Fibroblast of skin of back (primary cell): ENCODE measurements at regions not wholly inside any gene's neighbourhood (a gene's known extent, or its start where the extent isn't known, plus 50 kb on each side); places are given as distances from the start of the nearest gene placed in this dataset.
"Not testable (repeated sequence)": the region's sequence is repeated elsewhere in the genome, so short reads cannot be mapped to it uniquely, and the experiment has no call there.

Source experiments
- DNase-seq: peaks from one replicate; pipeline ENCODE4 v3.0.0-alpha.2; 2013

DNA sequence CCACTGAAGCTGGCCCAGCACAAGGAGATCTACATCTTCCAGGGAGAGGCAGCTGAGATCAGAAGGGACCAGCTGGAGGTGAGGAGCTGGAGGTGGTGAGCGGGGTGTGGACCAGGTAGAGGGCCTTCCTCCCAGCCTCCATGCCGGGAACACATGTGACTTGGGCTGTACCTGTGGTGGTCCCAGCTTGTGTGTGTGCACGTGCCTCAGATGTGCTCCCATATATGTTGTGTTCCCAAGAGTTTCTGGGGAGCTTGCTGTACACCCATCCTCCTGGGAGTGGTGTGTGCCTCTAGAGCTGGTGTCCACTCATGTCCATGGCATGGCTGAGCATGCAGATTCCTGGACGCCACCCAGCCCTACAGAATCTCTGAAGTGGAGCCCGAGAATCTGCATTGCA is 183.7 kb upstream of the AKAP13 start:
- DNase-seq, result not testable (repeated sequence)

DNA sequence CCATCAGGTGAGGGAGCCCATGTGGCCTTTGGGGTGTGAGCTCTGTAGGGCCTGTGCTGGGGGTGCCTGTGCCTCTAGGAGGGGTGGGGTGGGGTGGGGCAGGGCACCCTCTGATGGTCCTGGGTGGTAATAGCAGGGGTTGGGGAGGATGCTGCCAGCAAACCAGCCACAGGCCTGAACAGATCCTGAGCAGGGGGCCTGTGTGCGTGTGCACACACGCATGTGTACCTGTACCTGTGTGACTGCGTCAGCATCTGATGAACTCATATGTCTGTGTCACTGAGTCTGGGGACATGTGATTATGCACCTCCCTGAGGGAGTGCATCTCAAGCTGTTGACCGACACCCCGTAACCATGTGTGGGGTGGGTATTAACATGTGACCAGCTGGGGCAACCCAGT is 182.8 kb upstream of the AKAP13 start:
- not testable (repeated sequence) for DNase-seq

DNA sequence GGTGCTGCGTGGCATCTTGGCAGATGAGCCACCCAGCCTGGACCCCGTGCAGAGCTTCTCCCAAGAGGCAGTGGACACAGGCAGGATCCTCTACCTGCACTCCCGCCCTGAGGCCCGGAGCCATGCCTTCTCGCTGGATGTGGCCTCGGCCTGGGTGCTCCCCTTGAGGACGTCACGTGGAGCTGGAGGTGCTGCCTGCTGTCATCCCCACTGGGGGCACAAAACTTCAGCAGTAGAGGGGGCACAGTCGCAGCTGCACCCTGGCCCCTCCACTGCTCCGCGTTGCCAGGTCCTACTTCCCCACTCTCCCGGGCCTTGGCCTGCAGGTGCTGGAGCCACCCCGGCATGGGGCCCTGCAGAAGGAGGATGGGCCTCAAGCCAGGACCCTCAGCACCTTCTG is 182.0 kb upstream of the AKAP13 start:
- not testable (repeated sequence) for DNase-seq

DNA sequence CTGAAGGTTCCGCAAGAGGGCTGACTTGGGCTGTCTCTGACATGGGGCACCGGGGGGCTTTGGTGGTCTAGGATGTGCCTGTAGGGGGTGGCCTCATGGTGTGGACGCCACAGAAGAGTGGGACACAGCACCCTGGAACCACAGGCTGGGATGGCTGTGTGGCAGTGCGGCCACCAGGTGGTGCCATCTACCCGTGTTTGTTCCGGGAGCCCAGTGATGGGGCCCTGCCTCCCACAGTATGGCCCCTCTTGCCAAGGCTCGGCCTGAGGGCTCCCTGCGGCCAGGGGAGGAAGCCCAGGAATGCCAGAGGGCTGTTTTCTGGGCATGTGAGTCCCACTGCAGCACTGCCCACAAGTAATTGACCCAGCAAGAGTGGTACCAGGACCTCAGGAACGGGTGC is 180.2 kb upstream of the AKAP13 start:
- DNase-seq, result not testable (repeated sequence)

DNA sequence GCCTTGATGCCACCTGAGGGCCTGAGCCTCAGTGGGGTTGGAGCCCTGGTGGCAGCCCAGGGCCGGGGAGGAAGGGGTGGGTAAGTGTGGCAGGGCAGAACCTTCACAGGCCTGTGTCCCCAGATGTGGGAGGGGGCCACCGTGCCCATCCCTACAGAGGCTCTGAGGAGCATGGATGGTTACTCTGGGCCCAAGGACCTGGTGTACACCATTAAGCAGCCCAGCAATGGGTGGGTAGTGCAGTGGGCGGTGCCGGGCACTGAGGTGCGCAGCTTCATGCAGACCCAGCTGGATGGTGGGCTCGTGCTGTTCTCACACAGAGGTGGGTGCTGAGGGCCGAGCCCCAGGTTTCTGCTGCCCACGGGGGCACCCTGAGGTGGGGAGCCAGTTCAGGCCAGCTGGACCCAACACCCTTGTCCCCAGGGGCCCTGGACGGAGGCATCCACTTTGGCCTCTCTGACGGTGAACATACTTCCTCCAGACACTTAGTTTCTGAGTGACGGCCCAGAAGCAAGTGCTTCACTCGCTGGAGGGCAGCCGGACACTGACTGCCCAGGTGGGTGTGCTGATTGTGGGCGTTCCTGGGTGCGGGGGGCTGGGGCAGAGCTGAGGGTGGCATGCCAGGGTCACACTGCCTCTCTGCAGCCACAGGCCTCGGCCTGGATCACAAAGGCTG is 179.1 kb upstream of the AKAP13 start:
- not testable (repeated sequence) for DNase-seq

DNA sequence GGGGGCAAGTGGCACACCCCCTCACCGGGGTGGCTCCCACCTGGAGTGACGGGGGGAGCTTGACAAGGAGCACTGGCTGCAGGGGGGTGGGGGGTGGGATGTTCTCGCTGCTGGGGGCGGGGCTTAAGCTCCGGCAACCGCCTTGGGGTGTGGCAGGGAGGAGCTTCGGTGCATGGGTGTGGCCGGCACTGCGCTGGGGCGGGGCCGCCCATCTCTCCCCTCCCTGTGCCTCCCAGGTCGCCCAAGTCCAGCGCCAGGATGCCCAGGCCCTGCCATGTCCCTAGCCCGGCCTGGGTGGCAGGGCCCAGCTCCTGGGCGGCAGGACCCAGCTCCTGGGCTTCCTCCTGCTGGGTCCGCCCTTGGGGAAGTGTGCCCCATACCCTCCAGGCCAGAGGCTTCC is 175.9 kb upstream of the AKAP13 start:
- not testable (repeated sequence) for DNase-seq

DNA sequence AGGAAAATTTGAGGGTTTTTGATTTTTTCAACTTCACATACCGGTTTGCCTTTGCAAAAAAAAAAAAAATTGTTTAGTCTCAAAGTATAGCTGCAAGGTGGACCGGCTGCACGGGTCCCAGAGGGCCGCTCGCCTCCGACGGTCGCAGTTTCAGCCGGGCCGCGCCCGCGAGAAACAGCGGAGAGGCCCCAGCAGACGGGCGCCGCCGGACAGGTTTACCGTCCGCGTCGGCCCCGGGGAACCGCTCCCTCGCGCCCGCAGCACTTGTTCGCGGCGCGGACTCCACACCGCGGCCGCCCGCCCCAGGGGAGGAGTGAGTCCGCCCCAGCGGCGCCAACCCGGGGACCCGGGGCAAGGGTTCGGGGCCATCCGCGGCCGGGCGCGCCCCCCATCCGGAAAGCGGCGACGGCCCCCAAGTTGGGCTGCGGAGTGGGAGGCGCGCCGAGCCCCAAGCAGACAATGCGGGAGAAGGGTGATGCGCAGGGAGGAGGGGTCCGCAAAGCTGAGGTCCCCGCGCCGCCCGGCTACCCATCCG is 146.5 kb upstream of the AKAP13 start:
- not testable (repeated sequence) for DNase-seq

DNA sequence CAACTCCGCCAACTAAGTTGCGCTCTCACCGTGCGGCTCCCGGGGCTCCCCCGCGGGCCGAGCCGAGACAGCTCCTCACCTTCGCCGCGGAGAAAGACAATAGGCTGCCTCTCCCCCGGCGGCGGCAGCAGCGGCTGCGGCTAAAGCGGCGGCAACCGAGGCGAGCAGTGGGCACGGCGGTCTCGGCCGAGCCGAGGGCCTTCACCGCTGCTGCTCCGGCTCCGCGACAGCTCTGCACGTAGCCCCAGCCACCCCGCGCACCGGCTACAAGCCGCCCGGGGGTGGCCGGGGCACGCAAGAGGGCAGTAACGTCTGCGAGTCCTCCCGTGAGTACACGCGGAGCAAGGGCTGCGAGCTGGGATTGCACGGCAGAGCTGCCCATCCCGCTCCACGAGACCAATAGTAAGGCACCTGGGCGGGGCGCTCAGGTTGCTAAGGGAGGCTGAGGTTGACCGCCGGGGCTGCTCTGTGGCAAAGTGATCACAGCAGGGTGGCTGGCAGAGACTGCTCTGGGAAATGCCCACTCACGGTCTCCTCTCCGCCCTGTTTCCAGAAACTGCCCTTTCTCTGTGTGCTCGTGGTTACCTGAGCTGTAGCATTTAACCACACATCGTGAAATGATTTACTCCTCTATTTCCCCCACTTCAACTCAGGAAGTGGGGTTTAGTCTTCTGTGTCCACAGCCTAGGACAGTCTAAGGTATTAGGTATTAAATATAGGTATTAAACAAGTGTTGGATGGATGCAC is 145.8 kb upstream of the AKAP13 start:
- not testable (repeated sequence) for DNase-seq

DNA sequence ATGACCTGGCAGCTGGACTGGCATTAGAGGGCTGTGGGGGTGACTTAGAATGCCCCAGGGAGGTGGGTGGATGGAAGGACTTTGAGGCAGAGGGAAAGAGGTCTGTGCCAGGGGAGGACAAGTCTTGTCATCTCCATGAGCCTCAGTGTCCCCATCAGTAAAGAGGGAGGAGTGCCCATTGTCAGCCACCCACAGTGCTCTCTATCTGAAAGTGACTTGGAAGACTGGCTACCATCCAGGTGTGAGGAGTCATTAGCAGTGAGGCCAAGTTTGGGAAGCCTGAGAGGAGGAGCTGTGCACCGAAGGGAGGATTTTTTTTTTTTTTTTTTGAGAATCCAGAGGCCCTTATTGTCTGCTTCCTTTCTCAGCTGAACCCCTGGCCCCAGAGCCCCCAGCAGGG is 136.3 kb upstream of the AKAP13 start:
- DNase-seq, result not testable (repeated sequence)

DNA sequence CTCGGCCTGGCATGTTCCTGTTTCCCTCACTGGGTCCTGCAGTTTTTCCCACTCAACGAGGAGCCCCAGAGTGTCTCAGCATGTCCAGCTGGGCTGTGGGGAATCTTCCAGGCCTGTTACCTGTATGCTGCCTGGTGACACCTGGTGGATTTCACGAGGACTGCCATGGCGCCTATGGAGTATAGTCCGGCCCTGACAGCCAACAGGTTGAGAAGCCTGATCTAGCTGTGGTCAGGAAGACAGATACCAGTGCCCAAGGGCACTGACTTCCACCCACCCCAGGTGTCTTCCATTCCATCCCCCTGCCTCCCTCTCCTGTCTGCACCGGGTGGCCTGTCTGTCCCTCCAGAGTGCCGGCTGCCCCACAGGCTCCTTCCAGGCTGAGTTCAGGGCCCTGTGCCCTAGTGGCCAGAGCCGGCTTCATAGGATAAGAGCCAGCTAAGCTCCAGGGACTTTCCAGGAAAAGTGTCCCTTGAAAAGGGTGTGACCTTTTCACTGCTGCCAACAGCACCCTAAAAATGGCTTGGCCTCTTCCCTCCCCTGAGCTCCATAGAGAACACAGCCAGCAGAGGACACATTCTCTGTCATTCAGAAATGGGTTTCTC is 129.4 kb upstream of the AKAP13 start:
- not testable (repeated sequence) for DNase-seq

DNA sequence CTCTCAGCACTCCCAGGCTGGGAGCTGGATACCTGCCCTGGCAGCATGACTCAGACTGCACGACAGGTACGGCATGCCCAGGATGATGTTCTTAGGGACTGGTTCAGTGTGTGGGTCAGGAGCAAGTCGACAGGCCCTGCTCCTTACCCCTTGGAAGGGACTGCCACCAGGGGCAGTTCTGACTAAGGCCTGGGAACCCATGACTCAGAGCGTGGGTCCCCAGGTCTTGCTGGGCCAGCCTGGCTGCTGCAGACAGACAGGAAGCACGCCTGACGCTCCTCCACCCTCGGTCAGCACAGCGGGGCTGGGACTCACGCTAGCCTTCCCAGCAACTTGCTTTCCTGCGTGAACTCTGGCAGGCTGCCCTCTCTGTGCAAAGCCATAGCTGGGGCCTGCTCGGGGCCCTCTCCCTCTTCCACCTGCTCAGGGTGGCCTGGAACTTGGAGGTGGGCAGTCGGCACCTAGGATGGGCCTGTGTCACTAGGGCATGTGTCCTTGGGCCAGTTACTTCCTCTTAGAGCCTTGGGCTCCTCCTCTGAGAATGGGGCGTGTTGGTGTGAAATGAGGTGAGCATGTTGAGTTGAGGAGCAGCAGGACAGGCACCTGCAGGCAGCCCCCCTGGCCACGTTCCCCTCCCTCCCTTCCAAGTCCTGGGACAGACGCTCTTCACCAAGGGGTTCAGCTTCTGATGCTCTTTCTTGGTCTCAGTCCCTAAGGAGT is 127.0 kb upstream of the AKAP13 start:
- DNase-seq, result not testable (repeated sequence)

DNA sequence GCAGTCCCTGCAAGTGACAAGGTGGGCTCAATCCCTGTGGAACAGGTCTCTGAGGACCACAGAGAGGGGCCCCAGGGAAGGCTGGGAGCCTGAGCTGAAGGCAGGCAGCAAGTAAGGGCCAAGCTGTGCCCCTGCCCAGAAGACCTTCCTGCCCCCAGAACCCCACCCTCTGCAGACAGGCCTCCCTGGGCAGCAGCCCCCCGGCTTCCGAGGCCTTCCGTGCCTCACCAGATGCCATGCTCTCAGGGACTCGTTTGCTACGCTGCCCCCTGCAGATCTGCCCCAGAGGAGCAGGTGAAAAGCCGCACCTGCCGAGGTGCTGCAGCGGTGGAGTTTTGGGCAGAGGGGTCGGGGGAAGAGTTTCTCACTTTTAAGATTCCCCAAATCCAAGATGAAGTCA is 125.4 kb upstream of the AKAP13 start:
- not testable (repeated sequence) for DNase-seq

DNA sequence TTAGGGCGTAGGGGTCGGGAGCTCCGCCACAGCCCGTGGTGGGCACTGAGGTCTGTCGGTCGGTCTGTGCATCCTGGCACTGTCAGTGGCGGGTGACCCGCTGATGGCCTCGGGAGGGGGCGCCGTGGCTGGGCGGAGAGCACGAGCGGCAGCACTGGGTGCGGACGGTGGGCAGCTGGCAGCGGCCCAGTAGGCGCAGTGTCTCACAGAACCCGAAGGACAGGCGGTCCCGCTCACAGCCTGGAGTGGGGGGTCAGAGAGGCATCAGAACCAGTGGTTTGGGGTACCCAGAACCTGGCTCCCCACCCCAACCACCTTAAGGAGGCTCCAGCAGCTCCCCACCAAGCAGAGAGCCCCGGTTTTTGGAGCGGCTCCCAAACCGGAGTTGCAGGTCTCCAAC is 124.9 kb upstream of the AKAP13 start:
- DNase-seq, result not testable (repeated sequence)

DNA sequence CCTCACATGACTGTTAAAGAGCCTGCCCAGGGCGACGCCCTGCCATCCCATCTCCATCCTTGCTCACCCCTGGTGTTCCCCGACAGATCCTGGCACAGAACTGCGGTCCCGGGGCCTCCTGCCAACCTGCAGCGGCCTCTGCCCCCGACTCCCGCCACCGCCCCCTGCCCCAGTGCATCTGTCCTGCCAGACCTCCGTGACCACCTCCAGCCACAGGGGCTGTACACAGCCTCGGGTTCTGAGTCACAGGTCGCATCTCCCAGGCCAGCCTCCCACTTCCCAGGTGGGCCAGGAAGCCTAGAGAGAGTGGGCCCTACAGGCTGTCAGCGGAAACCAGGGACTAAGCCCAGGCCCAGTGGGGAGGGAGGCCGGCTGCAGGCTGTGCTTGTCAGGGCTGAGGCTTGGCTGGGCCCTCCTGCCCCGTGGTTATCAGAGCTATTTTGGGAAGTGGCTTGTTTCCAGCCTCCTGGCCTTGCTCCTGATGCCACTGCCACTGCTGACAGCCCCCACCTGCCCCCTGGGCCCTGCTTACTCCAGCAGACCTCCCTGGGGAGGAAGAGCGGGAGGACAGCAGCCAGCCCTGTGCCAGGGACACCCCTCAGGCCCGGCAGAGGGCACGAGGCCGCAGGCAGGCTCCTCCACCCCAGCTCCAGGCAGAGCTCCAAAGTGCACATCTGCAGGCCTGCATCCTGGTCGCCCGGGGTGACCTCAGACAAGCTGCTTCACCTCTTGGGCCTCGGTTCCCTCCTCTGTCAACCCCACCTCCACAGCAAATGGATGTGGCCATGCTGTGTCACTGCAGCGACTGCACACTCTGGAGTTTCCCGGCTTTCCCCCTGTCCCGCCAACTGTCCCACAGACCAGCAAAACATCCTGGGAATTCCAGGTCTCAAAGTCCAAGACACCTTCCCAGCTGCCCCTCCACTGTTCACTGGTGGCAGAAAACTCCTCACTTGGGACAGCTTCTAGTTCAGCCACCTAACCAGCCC is 124.1 kb upstream of the AKAP13 start:
- not testable (repeated sequence) for DNase-seq

DNA sequence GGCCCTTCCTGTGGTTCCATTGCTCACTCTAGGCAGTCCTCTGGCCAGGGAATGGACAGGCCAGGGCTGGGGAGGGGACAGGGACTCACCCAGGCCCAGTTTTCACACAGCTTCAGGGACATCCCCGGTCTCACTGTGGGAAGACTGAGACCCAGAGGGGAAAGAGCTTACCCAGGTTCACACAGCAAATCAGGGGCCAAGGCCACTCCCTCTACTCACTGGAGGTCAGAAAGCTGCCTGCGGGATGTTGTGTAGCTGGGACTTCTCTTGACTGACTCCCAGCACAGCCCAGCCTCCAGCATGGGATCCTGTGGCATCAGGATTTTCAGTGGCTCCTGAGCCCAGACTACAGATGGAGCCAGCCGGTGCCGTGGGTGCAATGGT is 122.3 kb upstream of the AKAP13 start:
- not testable (repeated sequence) for DNase-seq

DNA sequence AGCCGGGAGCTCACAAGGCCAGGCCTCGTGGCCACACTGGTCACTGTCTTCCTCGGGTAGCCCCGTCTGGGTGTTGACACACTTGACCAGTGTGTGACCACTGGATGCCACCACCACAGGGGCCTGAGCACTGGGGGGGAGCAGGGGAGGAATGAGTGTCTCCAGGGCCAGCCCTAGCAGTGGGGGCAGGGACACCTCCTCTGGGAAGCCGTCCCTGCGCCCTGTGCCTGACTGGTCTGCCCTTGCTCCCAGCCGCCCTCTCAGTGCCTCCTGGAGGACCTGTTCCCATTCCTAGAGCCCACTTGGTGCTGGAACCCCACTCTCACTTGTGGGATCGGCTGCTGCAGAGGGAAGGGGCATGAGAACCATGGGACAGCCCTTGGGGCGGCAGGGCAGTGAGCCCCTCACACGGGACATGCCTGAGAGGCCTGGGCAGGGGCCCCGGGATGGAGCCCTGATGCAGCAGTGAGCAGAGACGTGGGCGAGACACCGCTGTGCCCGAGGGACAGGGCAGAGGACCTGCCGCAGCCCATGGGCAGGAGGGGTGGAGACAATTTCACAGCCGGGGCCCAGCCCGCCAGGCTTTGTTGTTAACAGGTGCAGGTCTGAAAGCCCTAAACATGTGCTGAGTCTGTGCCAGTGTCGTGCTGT is 121.7 kb upstream of the AKAP13 start:
- not testable (repeated sequence) for DNase-seq

DNA sequence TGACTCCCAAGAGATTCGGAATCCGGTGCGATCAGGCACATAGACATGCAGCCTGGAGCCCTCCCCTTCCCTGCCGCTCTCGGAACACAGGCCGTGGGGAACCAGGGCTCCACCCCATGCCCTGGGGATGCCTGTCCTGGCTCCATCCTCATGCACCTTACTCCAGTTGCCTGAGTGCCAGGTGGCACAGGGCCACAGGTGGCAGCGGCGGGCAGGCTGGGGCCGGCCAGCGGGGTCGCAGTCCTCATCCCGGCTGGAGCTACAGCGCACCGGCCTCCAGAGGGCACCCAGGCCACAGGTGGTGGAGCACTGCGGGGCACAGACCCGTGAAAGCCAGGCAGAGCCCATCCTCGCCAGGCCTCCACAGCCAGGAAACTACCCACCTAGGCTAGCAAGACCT is 119.9 kb upstream of the AKAP13 start:
- DNase-seq, result not testable (repeated sequence)

DNA sequence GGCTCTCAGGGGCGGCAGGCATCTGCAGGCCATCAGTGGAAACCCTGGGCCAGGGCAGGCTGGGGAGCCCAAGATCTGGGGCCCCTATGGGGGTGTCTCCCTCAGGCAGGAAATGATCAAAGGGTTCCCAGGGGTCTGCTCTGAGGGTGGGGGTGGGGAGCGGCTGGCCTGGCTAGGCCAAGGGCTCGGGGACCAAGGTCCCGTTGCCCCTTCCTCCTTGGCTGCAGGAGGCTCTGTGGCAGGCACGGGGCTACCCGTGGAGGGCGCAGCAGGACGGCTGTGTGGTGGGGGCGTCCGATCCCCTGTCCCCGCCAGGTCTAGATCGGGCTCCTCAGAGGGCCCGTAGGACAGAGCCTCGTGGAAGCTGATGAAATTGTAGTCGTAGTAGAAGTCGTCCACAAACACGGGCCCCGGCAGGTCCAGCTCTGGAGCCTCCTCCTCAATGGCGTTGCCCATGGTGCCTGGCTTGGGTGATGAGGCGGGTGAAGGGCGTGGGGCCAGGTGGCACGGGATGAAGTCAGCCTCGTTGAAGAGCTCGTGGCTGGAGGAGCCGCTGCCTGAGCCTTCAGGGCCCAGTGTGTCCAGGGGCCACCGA is 117.8 kb upstream of the AKAP13 start:
- DNase-seq, result not testable (repeated sequence)

DNA sequence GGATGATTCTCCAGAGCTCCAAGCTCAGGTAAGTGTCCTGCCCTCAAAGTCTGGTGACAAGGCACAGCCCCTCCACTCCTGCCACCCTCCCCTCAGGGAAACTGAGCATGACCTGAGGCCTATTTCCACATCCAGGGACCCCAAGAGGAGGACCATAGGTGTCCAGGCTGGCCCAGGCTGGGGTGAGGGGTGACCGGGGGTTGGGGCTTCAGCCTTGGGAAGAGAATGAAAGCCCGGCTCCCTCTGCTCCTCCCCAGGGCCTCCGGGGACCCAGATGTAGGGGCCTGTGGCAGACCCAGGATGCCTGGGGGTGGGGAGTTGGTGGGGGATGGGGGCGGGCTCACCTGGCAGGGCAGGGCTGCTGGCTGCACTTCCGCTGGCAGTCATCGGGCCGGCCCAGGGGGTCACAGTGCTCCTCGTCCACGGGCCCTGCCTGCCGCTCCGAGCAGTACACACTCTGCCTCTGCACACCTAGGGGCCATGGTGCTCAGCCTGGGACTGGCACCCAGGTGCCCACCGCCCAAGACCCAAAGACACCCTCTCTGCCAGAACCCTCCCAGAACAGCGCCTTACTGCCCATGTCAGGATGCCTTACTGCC is 116.5 kb upstream of the AKAP13 start:
- not testable (repeated sequence) for DNase-seq

DNA sequence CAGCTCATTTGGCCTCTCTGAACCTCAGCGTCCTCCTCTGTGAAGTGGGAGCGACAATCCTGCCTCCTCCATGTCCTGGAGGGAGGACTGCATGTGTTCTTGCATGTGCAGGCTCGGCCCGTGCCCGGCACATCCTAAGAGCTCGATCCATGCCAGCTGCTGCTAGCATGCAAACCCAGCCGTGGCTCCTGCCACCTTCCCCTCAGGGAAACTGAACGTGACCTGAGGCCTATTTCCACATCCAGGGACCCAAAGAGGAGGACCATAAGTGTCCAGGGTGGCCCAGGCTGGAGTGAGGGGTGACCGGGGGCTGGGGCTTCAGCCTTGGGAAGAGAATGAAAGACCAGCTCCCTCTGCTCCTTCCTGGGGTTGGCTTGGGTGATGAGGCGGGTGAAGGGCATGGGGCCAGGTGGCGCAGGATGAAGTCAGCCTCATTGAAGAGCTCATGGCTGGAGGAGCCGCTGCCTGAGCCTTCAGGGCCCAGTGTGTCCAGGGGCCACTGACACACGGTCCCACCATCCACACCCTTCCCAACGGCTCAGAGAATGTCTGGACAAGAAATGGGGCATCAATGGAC is 115.7 kb upstream of the AKAP13 start:
- not testable (repeated sequence) for DNase-seq
